ENCODE measurements at regions not wholly inside any gene's neighbourhood (a gene's known extent, or its start where the extent isn't known, plus 50 kb on each side); places are given as distances from the start of the nearest gene placed in this dataset.
A peak's percentile ranks its signal among the peaks of the same experiment; 100 is the strongest.

- H3K4me3 ChIP-seq (ENCODE audit: low read depth, low read length), result no peak overlapping the region
- TF ChIP-seq CTCF (IDR thresholded peaks at IDR 0.05; ENCODE audit: insufficient read depth, low read depth, low read length, missing control alignments), result no peak
- no peak for DNase-seq (ENCODE audit: low read depth)
Measured at GRCh38 chr18:61957801-61958516, 65.2 kb upstream of the RNF152 start.

- DNase-seq (ENCODE audit: low read depth), result peak; percentile 67
- no peak overlapping the region for H3K4me3 ChIP-seq (ENCODE audit: low read depth, low read length)
- no peak for TF ChIP-seq CTCF (IDR thresholded peaks at IDR 0.05; ENCODE audit: insufficient read depth, low read depth, low read length, missing control alignments)
Measured at GRCh38 chr18:61955644-61956043, 62.8 kb upstream of the RNF152 start.

GRCh38 chr18:61954096-61954746, 61.4 kb upstream of the RNF152 start:
- H3K4me3 ChIP-seq (ENCODE audit: low read depth, low read length), result no peak overlapping the region
- TF ChIP-seq CTCF (IDR thresholded peaks at IDR 0.05; ENCODE audit: insufficient read depth, low read depth, low read length, missing control alignments), result no peak
- no peak for DNase-seq (ENCODE audit: low read depth)

GRCh38 chr18:61953641-61954040, 60.8 kb upstream of the RNF152 start:
- H3K4me3 ChIP-seq (ENCODE audit: low read depth, low read length), result no peak overlapping the region
- DNase-seq (ENCODE audit: low read depth), result no peak
- TF ChIP-seq CTCF (IDR thresholded peaks at IDR 0.05; ENCODE audit: insufficient read depth, low read depth, low read length, missing control alignments), result no peak

- no peak overlapping the region for H3K4me3 ChIP-seq (ENCODE audit: low read depth, low read length)
- no peak for DNase-seq (ENCODE audit: low read depth)
- TF ChIP-seq CTCF (IDR thresholded peaks at IDR 0.05; ENCODE audit: insufficient read depth, low read depth, low read length, missing control alignments), result no peak
Measured at GRCh38 chr18:61953161-61953560, 60.4 kb upstream of the RNF152 start.

GRCh38 chr18:61951396-61951795, 58.6 kb upstream of the RNF152 start:
- no peak overlapping the region for H3K4me3 ChIP-seq (ENCODE audit: low read depth, low read length)
- DNase-seq (ENCODE audit: low read depth), result no peak
- TF ChIP-seq CTCF (IDR thresholded peaks at IDR 0.05; ENCODE audit: insufficient read depth, low read depth, low read length, missing control alignments), result no peak

All from GM12865 (cell line).